Spleen (tissue), 7 donors: ENCODE measurements at regions not wholly inside any gene's neighbourhood (a gene's known extent, or its start where the extent isn't known, plus 50 kb on each side); places are given as distances from the start of the nearest gene placed in this dataset.

Source experiments
- POLR2A ChIP-seq, 3 donors: fragments of 450-650 bp; IDR thresholded peaks; one replicate each; pipeline ENCODE4 v1.5.1; 2017; ENCODE audit warnings: antibody characterized with exemption in 3 of 3, mild to moderate bottlenecking in 1 of 3
- POLR2AphosphoS5 ChIP-seq, 3 donors: sonication (generic); formaldehyde crosslinking; IDR thresholded peaks; one replicate each; pipeline ENCODE4 v1.5.1; 2017; ENCODE audit warnings: antibody characterized with exemption in 3 of 3
- TF ChIP-seq, protein P1 (sequence below), 11 experiments: fragments of 200-600 bp in 7 of 11; fragments of 450-650 bp in 4 of 11; sonication (generic) in 4 of 11; IDR thresholded peaks in 8 of 11; conservative IDR thresholded peaks in 3 of 11; 1 replicate in 7 of 11; 2 replicates in 4 of 11; pipeline versions ENCODE4 v1.4.0 to v1.8.0; 2016 to 2021; ENCODE audit warnings: antibody characterized with exemption in 11 of 11, inconsistent platforms in 4 of 11, mild to moderate bottlenecking in 1 of 11
- donor health status: DM: no; HTN: no; CAD: no; lungs with moderate emphysema.
- donor health status: DM: no; HTN: no; CAD: no.
- donor health status: DM: no; HTN: no; CAD: no.

DNA sequence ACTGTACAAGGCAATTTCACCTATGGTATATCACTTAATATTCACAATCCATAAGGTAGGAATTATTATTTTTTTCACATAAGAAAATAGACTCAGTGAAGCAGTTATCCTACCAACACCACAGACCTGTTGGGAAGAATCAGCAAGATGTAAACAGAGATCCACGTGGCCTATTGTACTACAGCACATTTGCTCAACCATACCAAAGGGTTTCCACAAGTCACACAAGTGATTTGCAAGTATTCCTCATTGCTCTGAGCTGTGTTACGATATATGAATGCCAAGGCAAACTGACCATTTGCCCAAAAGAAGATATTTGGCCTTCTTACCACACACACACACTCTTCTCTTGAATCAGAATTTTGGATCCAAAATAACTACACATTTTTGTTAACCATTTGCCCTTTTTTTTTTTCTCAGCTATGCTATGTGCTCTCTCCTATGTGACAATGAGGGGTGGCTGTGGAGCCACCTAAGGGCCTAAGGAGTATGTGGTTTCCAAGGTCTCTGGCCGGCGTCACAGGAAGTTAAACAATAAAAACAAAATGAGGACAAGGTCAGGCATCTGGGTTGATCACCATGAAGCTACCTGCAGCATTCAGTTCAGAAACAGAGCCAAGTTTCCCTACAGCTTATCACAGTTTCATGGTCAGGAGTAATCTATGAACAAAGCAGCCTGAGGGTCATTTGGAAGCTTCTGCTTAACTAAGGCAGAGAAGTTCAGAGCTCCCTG, 171.0 kb upstream of the FREM1 start:
- TF ChIP-seq, protein P1, sequence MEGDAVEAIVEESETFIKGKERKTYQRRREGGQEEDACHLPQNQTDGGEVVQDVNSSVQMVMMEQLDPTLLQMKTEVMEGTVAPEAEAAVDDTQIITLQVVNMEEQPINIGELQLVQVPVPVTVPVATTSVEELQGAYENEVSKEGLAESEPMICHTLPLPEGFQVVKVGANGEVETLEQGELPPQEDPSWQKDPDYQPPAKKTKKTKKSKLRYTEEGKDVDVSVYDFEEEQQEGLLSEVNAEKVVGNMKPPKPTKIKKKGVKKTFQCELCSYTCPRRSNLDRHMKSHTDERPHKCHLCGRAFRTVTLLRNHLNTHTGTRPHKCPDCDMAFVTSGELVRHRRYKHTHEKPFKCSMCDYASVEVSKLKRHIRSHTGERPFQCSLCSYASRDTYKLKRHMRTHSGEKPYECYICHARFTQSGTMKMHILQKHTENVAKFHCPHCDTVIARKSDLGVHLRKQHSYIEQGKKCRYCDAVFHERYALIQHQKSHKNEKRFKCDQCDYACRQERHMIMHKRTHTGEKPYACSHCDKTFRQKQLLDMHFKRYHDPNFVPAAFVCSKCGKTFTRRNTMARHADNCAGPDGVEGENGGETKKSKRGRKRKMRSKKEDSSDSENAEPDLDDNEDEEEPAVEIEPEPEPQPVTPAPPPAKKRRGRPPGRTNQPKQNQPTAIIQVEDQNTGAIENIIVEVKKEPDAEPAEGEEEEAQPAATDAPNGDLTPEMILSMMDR (IDR thresholded peaks at IDR 0.05 in 8 of 11, conservative IDR thresholded peaks at IDR 0.05 in 3 of 11): no peak
- no peak for TF ChIP-seq POLR2A (IDR thresholded peaks at IDR 0.05)
- no peak for TF ChIP-seq POLR2AphosphoS5 (IDR thresholded peaks at IDR 0.05)
